ENCODE measurements at regions not wholly inside any gene's neighbourhood (a gene's known extent, or its start where the extent isn't known, plus 50 kb on each side); places are given as distances from the start of the nearest gene placed in this dataset.

DNA sequence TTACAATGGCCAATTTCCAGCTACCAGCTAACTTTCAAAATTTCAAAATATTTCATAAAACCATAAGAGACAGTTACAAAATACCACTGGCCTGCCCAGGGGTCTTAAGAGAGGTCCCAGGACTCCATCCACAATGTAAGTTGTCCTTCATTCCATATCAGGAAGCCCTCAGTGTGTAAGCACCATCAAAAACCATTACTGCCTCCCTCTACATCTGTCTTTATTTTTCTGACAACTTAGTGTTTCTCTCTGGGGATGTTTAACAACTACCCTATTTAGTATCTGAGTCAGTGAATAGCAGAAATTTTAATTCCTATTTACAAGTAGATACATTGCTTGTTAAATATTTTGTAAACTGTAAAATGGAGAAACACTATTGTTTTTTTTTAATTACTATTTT, 339.3 kb upstream of the ADAMTS5 start:
- H3K79me2 ChIP-seq (ENCODE audit: insufficient read depth, low read length), result no peaks in the 10 kb centered on the region
- no peaks in the 10 kb centered on the region for H3F3A ChIP-seq (ENCODE audit: low read depth)
- no peak overlapping the region for H3K4me3 ChIP-seq (ENCODE audit: low read length, poor library complexity, severe bottlenecking)
- no peaks in the 10 kb centered on the region for H4K20me1 ChIP-seq (ENCODE audit: insufficient read depth, low read length, poor library complexity, severe bottlenecking)
- no peak overlapping the region for H3K4me2 ChIP-seq (ENCODE audit: low read depth, low read length, poor library complexity, severe bottlenecking)
- no peaks in the 10 kb centered on the region for H3K4me1 ChIP-seq (ENCODE audit: insufficient read depth, low read length, poor library complexity, severe bottlenecking)
- no peaks in the 10 kb centered on the region for H3K36me3 ChIP-seq (ENCODE audit: insufficient read depth, low read length)
- peaks cover 5% of the 10 kb centered on the region; the same call in 1 of the 2 replicates for H3K9me3 ChIP-seq (ENCODE audit: insufficient read depth, low read depth, low read length)
- no peak overlapping the region for H2AFZ ChIP-seq (ENCODE audit: low read length)
- H3K9me2 ChIP-seq (replicated peaks; ENCODE audit: low read depth, low read length), result no peaks in the 10 kb centered on the region
- no peak overlapping the region for H3K9ac ChIP-seq (ENCODE audit: low read depth, low read length, poor library complexity, severe bottlenecking)
- TF ChIP-seq EZH2phosphoT487 (IDR thresholded peaks at IDR 0.05; ENCODE audit: borderline replicate concordance) (no peak), CTCF (conservative IDR thresholded peaks at IDR 0.05; ENCODE audit: low read length) (no peak)
- H3K27me3 ChIP-seq (ENCODE audit: insufficient read depth, low read length, poor library complexity, severe bottlenecking), result no peaks in the 10 kb centered on the region

GRCh38 chr21:27301220-27301619, 334.3 kb upstream of the ADAMTS5 start:
- H3K36me3 ChIP-seq (ENCODE audit: insufficient read depth, low read length), result no peaks in the 10 kb centered on the region
- H3K27me3 ChIP-seq (ENCODE audit: insufficient read depth, low read length, poor library complexity, severe bottlenecking), result no peaks in the 10 kb centered on the region
- H3F3A ChIP-seq (ENCODE audit: low read depth), result no peaks in the 10 kb centered on the region
- H2AFZ ChIP-seq (ENCODE audit: low read length), result no peak overlapping the region
- H3K79me2 ChIP-seq (ENCODE audit: insufficient read depth, low read length), result no peaks in the 10 kb centered on the region
- no peak overlapping the region for H3K4me3 ChIP-seq (ENCODE audit: low read length, poor library complexity, severe bottlenecking)
- peaks cover 5% of the 10 kb centered on the region; the same call in 1 of the 2 replicates for H3K9me3 ChIP-seq (ENCODE audit: insufficient read depth, low read depth, low read length)
- no peak overlapping the region for H3K9ac ChIP-seq (ENCODE audit: low read depth, low read length, poor library complexity, severe bottlenecking)
- no peaks in the 10 kb centered on the region for H3K9me2 ChIP-seq (replicated peaks; ENCODE audit: low read depth, low read length)
- no peaks in the 10 kb centered on the region for H4K20me1 ChIP-seq (ENCODE audit: insufficient read depth, low read length, poor library complexity, severe bottlenecking)
- H3K4me2 ChIP-seq (ENCODE audit: low read depth, low read length, poor library complexity, severe bottlenecking), result no peak overlapping the region
- H3K4me1 ChIP-seq (ENCODE audit: insufficient read depth, low read length, poor library complexity, severe bottlenecking), result no peaks in the 10 kb centered on the region
- TF ChIP-seq CTCF (conservative IDR thresholded peaks at IDR 0.05; ENCODE audit: low read length), result no peak
- TF ChIP-seq EZH2phosphoT487 (IDR thresholded peaks at IDR 0.05; ENCODE audit: borderline replicate concordance), result no peak

- H3K9me3 ChIP-seq (ENCODE audit: insufficient read depth, low read depth, low read length), result peaks cover 5% of the 10 kb centered on the region; the same call in 1 of the 2 replicates
- no peak for TF ChIP-seq CTCF (conservative IDR thresholded peaks at IDR 0.05; ENCODE audit: low read length)
- no peak for TF ChIP-seq EZH2phosphoT487 (IDR thresholded peaks at IDR 0.05; ENCODE audit: borderline replicate concordance)
- H3K79me2 ChIP-seq (ENCODE audit: insufficient read depth, low read length), result no peaks in the 10 kb centered on the region
- H3K36me3 ChIP-seq (ENCODE audit: insufficient read depth, low read length), result no peaks in the 10 kb centered on the region
- no peaks in the 10 kb centered on the region for H4K20me1 ChIP-seq (ENCODE audit: insufficient read depth, low read length, poor library complexity, severe bottlenecking)
- no peaks in the 10 kb centered on the region for H3K9me2 ChIP-seq (replicated peaks; ENCODE audit: low read depth, low read length)
- no peaks in the 10 kb centered on the region for H3K4me1 ChIP-seq (ENCODE audit: insufficient read depth, low read length, poor library complexity, severe bottlenecking)
- H3K27me3 ChIP-seq (ENCODE audit: insufficient read depth, low read length, poor library complexity, severe bottlenecking), result no peaks in the 10 kb centered on the region
- H3K4me3 ChIP-seq (ENCODE audit: low read length, poor library complexity, severe bottlenecking), result no peak overlapping the region
- no peak overlapping the region for H3K4me2 ChIP-seq (ENCODE audit: low read depth, low read length, poor library complexity, severe bottlenecking)
- no peaks in the 10 kb centered on the region for H3F3A ChIP-seq (ENCODE audit: low read depth)
- no peak overlapping the region for H3K9ac ChIP-seq (ENCODE audit: low read depth, low read length, poor library complexity, severe bottlenecking)
- no peak overlapping the region for H2AFZ ChIP-seq (ENCODE audit: low read length)
Observed at GRCh38 chr21:27300770-27301169, 333.9 kb upstream of the ADAMTS5 start.

Data from Loucy (cell line).